ENCODE measurements at regions not wholly inside any gene's neighbourhood (a gene's known extent, or its start where the extent isn't known, plus 50 kb on each side); places are given as distances from the start of the nearest gene placed in this dataset.
A peak's percentile ranks its signal among the peaks of the same experiment; 100 is the strongest.

- peaks cover 0 to 21% of the 10 kb centered on the region in 2 experiments; a peak in 2 of 4 replicates for H3K4me1 ChIP-seq (ENCODE audit: control insufficient read depth in 1 of 2, insufficient read depth in 2 of 2, low read depth in 1 of 2, low read length in 1 of 2)
- peaks cover 0 to 2% of the 10 kb centered on the region in 2 experiments for H3K36me3 ChIP-seq (replicated peaks in 1 of 2; ENCODE audit: control insufficient read depth in 1 of 2, insufficient read depth in 2 of 2, low read length in 1 of 2)
- H3K9me3 ChIP-seq, result no peaks in the 10 kb centered on the region
- ChIA-PET CTCF (interaction anchor here (0.6 kb wide), 1 partner anchor 330 kb away, joined by 3 read pairs; no protein-coding TSS in a partner anchor), POLR2A (no interaction called here)
- TF ChIP-seq SMC3 (IDR thresholded peaks at IDR 0.05; ENCODE audit: low read depth, low read length) (no peak), YY1 (IDR thresholded peaks at IDR 0.05; ENCODE audit: low read depth) (no peak), NFIC (IDR thresholded peaks at IDR 0.05; ENCODE audit: borderline replicate concordance) (no peak; the same call in 1 of the 2 replicates), FOXM1 (IDR thresholded peaks at IDR 0.05; ENCODE audit: low read depth) (no peak)
- H3K9me2 ChIP-seq, result no peaks in the 10 kb centered on the region; the same call in 1 of the 2 replicates
- H3F3A ChIP-seq (replicated peaks; ENCODE audit: insufficient read depth), result peaks cover 3% of the 10 kb centered on the region
- H3K9ac ChIP-seq, result no peak overlapping the region
- no peak for DNase-seq
- H3K27ac ChIP-seq (ENCODE audit: low read depth in 2 of 2, low read length in 1 of 2), result no peak overlapping the region
- no peak overlapping the region for H2AFZ ChIP-seq (ENCODE audit: low read depth)
- H3K4me2 ChIP-seq, result no peak overlapping the region
- H4K20me1 ChIP-seq (ENCODE audit: insufficient read depth), result no peaks in the 10 kb centered on the region
- H3K4me3 ChIP-seq (ENCODE audit: low read depth in 2 of 2, low read length in 1 of 2), result no peak overlapping the region
- no peaks in the 10 kb centered on the region for H3K27me3 ChIP-seq (ENCODE audit: insufficient read depth)
- no peaks in the 10 kb centered on the region for H3K79me2 ChIP-seq (ENCODE audit: insufficient read depth)
Observed at GRCh38 chr7:94252971-94253370, 141.7 kb upstream of the COL1A2 start.

DNA sequence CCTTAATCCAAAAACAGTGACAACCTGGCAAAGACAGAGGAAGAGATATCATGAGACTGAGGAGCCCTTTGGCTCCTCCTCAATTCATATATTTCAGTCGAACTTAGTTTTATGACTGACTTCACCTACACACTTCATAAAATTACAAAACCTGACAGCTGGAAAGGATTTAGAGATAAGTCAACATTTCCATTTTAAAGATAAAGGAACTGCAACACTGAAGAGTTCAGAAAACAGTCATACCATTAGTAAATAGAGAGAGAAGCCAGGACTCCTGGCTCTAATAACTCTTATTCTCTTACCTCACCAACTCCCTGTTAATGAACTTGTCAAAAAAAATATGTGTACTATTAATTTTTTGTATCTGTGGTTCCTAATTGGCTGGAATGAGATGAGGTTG, 141.0 kb upstream of the COL1A2 start:
- no peak overlapping the region for H2AFZ ChIP-seq (ENCODE audit: low read depth)
- H4K20me1 ChIP-seq (ENCODE audit: insufficient read depth), result no peaks in the 10 kb centered on the region
- ChIA-PET CTCF (interaction anchor here (0.6 to 1.1 kb wide), 2 partner anchors 331 to 351 kb away, joined by 3 to 4 read pairs; no protein-coding TSS in a partner anchor), POLR2A (no interaction called here)
- no peak overlapping the region for H3K4me2 ChIP-seq
- 84% methylated on average over 1 of the region's 1 CpG for WGBS (ENCODE audit: low lambda C conversion rate)
- no peak overlapping the region for H3K4me3 ChIP-seq (ENCODE audit: low read depth in 2 of 2, low read length in 1 of 2)
- no peak overlapping the region for H3K27ac ChIP-seq (ENCODE audit: low read depth in 2 of 2, low read length in 1 of 2)
- H3K4me1 ChIP-seq (ENCODE audit: control insufficient read depth in 1 of 2, insufficient read depth in 2 of 2, low read depth in 1 of 2, low read length in 1 of 2), result peaks cover 0 to 29% of the 10 kb centered on the region in 2 experiments; a peak in 2 of 4 replicates
- H3K9me3 ChIP-seq, result no peaks in the 10 kb centered on the region
- H3K9ac ChIP-seq, result no peak overlapping the region
- no peak for TF ChIP-seq GATA2 (CRISPR knock-in tag; IDR thresholded peaks at IDR 0.05)
- TF ChIP-seq NRF1 (IDR thresholded peaks at IDR 0.05; ENCODE audit: low read depth, low read length), result no peak
- DNase-seq, result no peak
- H3K27me3 ChIP-seq (ENCODE audit: insufficient read depth), result no peaks in the 10 kb centered on the region
- H3K79me2 ChIP-seq (ENCODE audit: insufficient read depth), result no peaks in the 10 kb centered on the region
- H3K36me3 ChIP-seq (replicated peaks in 1 of 2; ENCODE audit: control insufficient read depth in 1 of 2, insufficient read depth in 2 of 2, low read length in 1 of 2), result peaks cover 0 to 2% of the 10 kb centered on the region in 2 experiments
- H3K9me2 ChIP-seq, result no peaks in the 10 kb centered on the region; the same call in 1 of the 2 replicates
- peaks cover 3% of the 10 kb centered on the region for H3F3A ChIP-seq (replicated peaks; ENCODE audit: insufficient read depth)

GRCh38 chr7:94258418-94259300, 136.0 kb upstream of the COL1A2 start:
- Histone ChIP-seq H3K9ac (no peak overlapping the region), H3K27ac (ENCODE audit: low read depth in 2 of 2, low read length in 1 of 2) (no peak overlapping the region), H3K4me3 (ENCODE audit: low read depth in 2 of 2, low read length in 1 of 2) (no peak overlapping the region), H3K4me2 (no peak overlapping the region), H3K4me1 (ENCODE audit: control insufficient read depth in 1 of 2, insufficient read depth in 2 of 2, low read depth in 1 of 2, low read length in 1 of 2) (peaks cover 0 to 13% of the 10 kb centered on the region in 2 experiments; a peak in 2 of 4 replicates), H3K27me3 (ENCODE audit: insufficient read depth) (no peaks in the 10 kb centered on the region), H3F3A (replicated peaks; ENCODE audit: insufficient read depth) (no peaks in the 10 kb centered on the region), H4K20me1 (ENCODE audit: insufficient read depth) (no peaks in the 10 kb centered on the region), H3K9me2 (no peaks in the 10 kb centered on the region; the same call in 1 of the 2 replicates), H3K36me3 (replicated peaks in 1 of 2; ENCODE audit: control insufficient read depth in 1 of 2, insufficient read depth in 2 of 2, low read length in 1 of 2) (peaks cover 0 to 2% of the 10 kb centered on the region in 2 experiments), H3K9me3 (no peaks in the 10 kb centered on the region), H3K79me2 (ENCODE audit: insufficient read depth) (no peaks in the 10 kb centered on the region), H2AFZ (ENCODE audit: low read depth) (no peak overlapping the region)
- WGBS (ENCODE audit: low lambda C conversion rate), result 72% methylated on average over 11 of the region's 11 CpGs
- DNase-seq, result peak; percentile 17
- POLR2A ChIA-PET, result no interaction called here
- CTCF ChIA-PET, result interaction anchor here (0.9 to 3.7 kb wide), 6 partner anchors 9 to 207 kb away, joined by 3 to 13 read pairs (median 4); no protein-coding TSS in a partner anchor
- TF ChIP-seq RXRA (IDR thresholded peaks at IDR 0.05; ENCODE audit: borderline replicate concordance, low read depth), result no peak
- TF ChIP-seq RAD21 (IDR thresholded peaks at IDR 0.05; ENCODE audit: low read length), result peak; percentile 14; the same call in 1 of the 2 replicates
- no peak for TF ChIP-seq YY1 (IDR thresholded peaks at IDR 0.05; ENCODE audit: low read depth)
- TF ChIP-seq ZBTB33 (IDR thresholded peaks at IDR 0.05; ENCODE audit: borderline replicate concordance, low read depth), result no peak
- no peak for TF ChIP-seq MEF2A (IDR thresholded peaks at IDR 0.05; ENCODE audit: borderline replicate concordance, low read depth)
- TF ChIP-seq TAF1 (IDR thresholded peaks at IDR 0.05; ENCODE audit: borderline replicate concordance, low read depth, low read length), result no peak
- 0 out of 2 replicates have a peak, but pooled peaks have one; percentile 24 for TF ChIP-seq POLR2AphosphoS5 (IDR thresholded peaks at IDR 0.05; ENCODE audit: low read depth, low read length)
- TF ChIP-seq NFIC (IDR thresholded peaks at IDR 0.05; ENCODE audit: borderline replicate concordance), result no peak
- TF ChIP-seq JUND (IDR thresholded peaks at IDR 0.05), result no peak
- no peak for TF ChIP-seq USF1 (IDR thresholded peaks at IDR 0.05; ENCODE audit: borderline replicate concordance, low read depth)
- TF ChIP-seq CHD2 (IDR thresholded peaks at IDR 0.05; ENCODE audit: low read length, partially characterized antibody), result peak; percentile 66
- no peak for TF ChIP-seq GABPA (IDR thresholded peaks at IDR 0.05; ENCODE audit: low read depth)
- no peak for TF ChIP-seq RFX5 (IDR thresholded peaks at IDR 0.05; ENCODE audit: low read length)

All from SK-N-SH (cell line).